PC-9 (cell line): ENCODE measurements at regions not wholly inside any gene's neighbourhood (a gene's known extent, or its start where the extent isn't known, plus 50 kb on each side); places are given as distances from the start of the nearest gene placed in this dataset.
"Not testable (repeated sequence)": the region's sequence is repeated elsewhere in the genome, so short reads cannot be mapped to it uniquely, and the experiment has no call there.

ENCODE experiments used
- BruUV-seq: library from RNA; stranded (reverse); fragments of 400-500 nt; replicated peaks from 2 replicates; lab custom pipeline; 2021; lab: Mats Ljungman, UMichigan
- CTCF ChIA-PET: fragments of 300-600 bp; sonication (Branson Sonifier 250); formaldehyde crosslinking; loops from one replicate; lab custom pipeline; 2022; ENCODE audit warnings: antibody characterized with exemption; lab: Charles Lee
- POLR2A ChIA-PET: fragments of 300-600 bp; sonication (Branson Sonifier 250); formaldehyde crosslinking; loops from one replicate; lab custom pipeline; 2022; ENCODE audit warnings: antibody characterized with exemption; ENCODE audit not compliant: unreplicated experiment; lab: Charles Lee
- DNase-seq, 2 experiments: peaks; one replicate each; pipeline versions ENCODE4 v3.0.0 to v3.0.0-alpha.2; 2015 to 2022; ENCODE audit warnings: mixed read lengths in 1 of 2
- H2AFZ ChIP-seq: fragments of 200-600 bp; sonication (generic); 2 replicates; pipeline ENCODE4 v1.8.1; 2017; ENCODE audit warnings: antibody characterized with exemption
- H3F3A ChIP-seq: fragments of 200-600 bp; sonication (generic); 2 replicates; pipeline ENCODE4 v1.8.1; 2017; ENCODE audit warnings: antibody characterized with exemption, mild to moderate bottlenecking, low read depth; ENCODE audit not compliant: insufficient read depth
- H3K27ac ChIP-seq: fragments of 200-600 bp; sonication (generic); 2 replicates; pipeline ENCODE4 v1.6.1; 2016; ENCODE audit warnings: mixed run types
- H3K27me3 ChIP-seq: fragments of 200-600 bp; sonication (generic); 2 replicates; pipeline ENCODE4 v1.6.1; 2016; ENCODE audit warnings: low read depth, mixed run types; ENCODE audit not compliant: insufficient read depth
- H3K36me3 ChIP-seq: fragments of 200-600 bp; sonication (generic); 2 replicates; pipeline ENCODE4 v1.6.1; 2016; ENCODE audit warnings: low read depth, mixed run types
- H3K4me1 ChIP-seq: fragments of 200-600 bp; sonication (generic); replicated peaks from 2 replicates; pipeline ENCODE4 v1.6.1; 2016; ENCODE audit warnings: mixed run types; ENCODE audit not compliant: insufficient read depth
- H3K4me2 ChIP-seq: fragments of 200-600 bp; sonication (generic); 2 replicates; pipeline ENCODE4 v1.6.1; 2017; ENCODE audit warnings: mixed run types
- H3K4me3 ChIP-seq: fragments of 200-600 bp; sonication (generic); 2 replicates; pipeline ENCODE4 v1.6.1; 2016; ENCODE audit warnings: mixed run types
- H3K79me2 ChIP-seq: fragments of 200-600 bp; sonication (generic); 2 replicates; pipeline ENCODE4 v1.6.1; 2017; ENCODE audit warnings: low read depth, mixed run types
- H3K9me2 ChIP-seq: fragments of 200-600 bp; sonication (generic); 2 replicates; pipeline ENCODE4 v1.8.1; 2017; ENCODE audit warnings: mild to moderate bottlenecking; ENCODE audit not compliant: insufficient read depth
- H3K9me3 ChIP-seq: fragments of 200-600 bp; sonication (generic); 2 replicates; pipeline ENCODE4 v1.8.1; 2016; ENCODE audit warnings: low read depth; ENCODE audit not compliant: insufficient read depth
- H4K20me1 ChIP-seq: fragments of 200-600 bp; sonication (generic); 2 replicates; pipeline ENCODE4 v1.8.1; 2017; ENCODE audit not compliant: insufficient read depth
- EZH2 ChIP-seq: fragments of 200-600 bp; sonication (generic); IDR thresholded peaks from 2 replicates; pipeline ENCODE4 v1.8.0; 2017; ENCODE audit warnings: antibody characterized with exemption, low read depth
- intact Hi-C: fragments of 100-400 bp; cut with micrococcal nuclease; formaldehyde crosslinking; loops from one replicate; pipeline ENCODE4 v1.10.0; 2022; ENCODE audit not compliant: unreplicated experiment
- TF ChIP-seq, protein P1 (sequence below): fragments of 200-600 bp; sonication (generic); conservative IDR thresholded peaks from 2 replicates; pipeline ENCODE4 v1.6.1; 2017; ENCODE audit warnings: mixed run types, antibody characterized with exemption, mild to moderate bottlenecking, moderate library complexity

- intact Hi-C loops, result loop anchor here (5.0 kb wide), 1 partner anchor 588 kb away; no protein-coding TSS in a partner anchor
- DNase-seq, result no peak
- no peaks in the 10 kb centered on the region; the same call in none of the 2 replicates for H3K27me3 ChIP-seq
- H3K27ac ChIP-seq, result no peak overlapping the region
- no peaks in the 10 kb centered on the region for H3K9me2 ChIP-seq
- H3K4me3 ChIP-seq, result no peak overlapping the region
- no peak overlapping the region for H3K4me2 ChIP-seq
- BruUV-seq, result no TSS peak
- H3F3A ChIP-seq, result no peaks in the 10 kb centered on the region
- no peaks in the 10 kb centered on the region for H4K20me1 ChIP-seq
- H3K36me3 ChIP-seq, result no peaks in the 10 kb centered on the region
- POLR2A ChIA-PET, result no interaction called here
- H3K9me3 ChIP-seq, result no peaks in the 10 kb centered on the region
- H2AFZ ChIP-seq, result no peak overlapping the region
- no peaks in the 10 kb centered on the region for H3K4me1 ChIP-seq
- TF ChIP-seq, protein P1, sequence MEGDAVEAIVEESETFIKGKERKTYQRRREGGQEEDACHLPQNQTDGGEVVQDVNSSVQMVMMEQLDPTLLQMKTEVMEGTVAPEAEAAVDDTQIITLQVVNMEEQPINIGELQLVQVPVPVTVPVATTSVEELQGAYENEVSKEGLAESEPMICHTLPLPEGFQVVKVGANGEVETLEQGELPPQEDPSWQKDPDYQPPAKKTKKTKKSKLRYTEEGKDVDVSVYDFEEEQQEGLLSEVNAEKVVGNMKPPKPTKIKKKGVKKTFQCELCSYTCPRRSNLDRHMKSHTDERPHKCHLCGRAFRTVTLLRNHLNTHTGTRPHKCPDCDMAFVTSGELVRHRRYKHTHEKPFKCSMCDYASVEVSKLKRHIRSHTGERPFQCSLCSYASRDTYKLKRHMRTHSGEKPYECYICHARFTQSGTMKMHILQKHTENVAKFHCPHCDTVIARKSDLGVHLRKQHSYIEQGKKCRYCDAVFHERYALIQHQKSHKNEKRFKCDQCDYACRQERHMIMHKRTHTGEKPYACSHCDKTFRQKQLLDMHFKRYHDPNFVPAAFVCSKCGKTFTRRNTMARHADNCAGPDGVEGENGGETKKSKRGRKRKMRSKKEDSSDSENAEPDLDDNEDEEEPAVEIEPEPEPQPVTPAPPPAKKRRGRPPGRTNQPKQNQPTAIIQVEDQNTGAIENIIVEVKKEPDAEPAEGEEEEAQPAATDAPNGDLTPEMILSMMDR, result no peak
- TF ChIP-seq EZH2, result no peak
- CTCF ChIA-PET, result no interaction called here
- no peaks in the 10 kb centered on the region for H3K79me2 ChIP-seq
Measured at GRCh38 chr3:137694836-137695235, 69.3 kb upstream of the SOX14 start.

- H3K27ac ChIP-seq, result no peak overlapping the region
- H3K36me3 ChIP-seq, result no peaks in the 10 kb centered on the region
- no peaks in the 10 kb centered on the region for H3K4me1 ChIP-seq
- TF ChIP-seq, protein P1, result no peak
- no peak for TF ChIP-seq EZH2
- no peak overlapping the region for H2AFZ ChIP-seq
- no TSS peak for BruUV-seq
- no peaks in the 10 kb centered on the region for H3K9me2 ChIP-seq
- no peaks in the 10 kb centered on the region for H3F3A ChIP-seq
- ChIA-PET CTCF (no interaction called here), POLR2A (no interaction called here)
- no peaks in the 10 kb centered on the region for H3K9me3 ChIP-seq
- DNase-seq, result no peak
- H3K79me2 ChIP-seq, result no peaks in the 10 kb centered on the region
- H3K4me3 ChIP-seq, result no peak overlapping the region
- H4K20me1 ChIP-seq, result no peaks in the 10 kb centered on the region
- H3K27me3 ChIP-seq, result no peaks in the 10 kb centered on the region; the same call in none of the 2 replicates
- H3K4me2 ChIP-seq, result no peak overlapping the region
- intact Hi-C loops, result no loop called here
Measured at GRCh38 chr3:137695351-137695750, 68.8 kb upstream of the SOX14 start.

GRCh38 chr3:137709011-137709601, 55.0 kb upstream of the SOX14 start:
- no peak for DNase-seq
- intact Hi-C loops, result no loop called here
- no peak overlapping the region for H3K27ac ChIP-seq
- H3K79me2 ChIP-seq, result no peaks in the 10 kb centered on the region
- H3K4me1 ChIP-seq, result no peaks in the 10 kb centered on the region
- no peaks in the 10 kb centered on the region for H3K9me2 ChIP-seq
- no peak overlapping the region for H3K4me3 ChIP-seq
- H4K20me1 ChIP-seq, result no peaks in the 10 kb centered on the region; the same call in 1 of the 2 replicates
- peaks cover under 1% of the 10 kb centered on the region; the same call in 1 of the 2 replicates for H3K27me3 ChIP-seq
- ChIA-PET CTCF (no interaction called here), POLR2A (no interaction called here)
- no peak overlapping the region for H3K4me2 ChIP-seq
- H2AFZ ChIP-seq, result no peak overlapping the region
- no peaks in the 10 kb centered on the region for H3F3A ChIP-seq
- TF ChIP-seq, protein P1, result peak; percentile 63
- TF ChIP-seq EZH2, result no peak
- BruUV-seq, result no TSS peak
- H3K9me3 ChIP-seq, result no peaks in the 10 kb centered on the region
- H3K36me3 ChIP-seq, result no peaks in the 10 kb centered on the region

DNA sequence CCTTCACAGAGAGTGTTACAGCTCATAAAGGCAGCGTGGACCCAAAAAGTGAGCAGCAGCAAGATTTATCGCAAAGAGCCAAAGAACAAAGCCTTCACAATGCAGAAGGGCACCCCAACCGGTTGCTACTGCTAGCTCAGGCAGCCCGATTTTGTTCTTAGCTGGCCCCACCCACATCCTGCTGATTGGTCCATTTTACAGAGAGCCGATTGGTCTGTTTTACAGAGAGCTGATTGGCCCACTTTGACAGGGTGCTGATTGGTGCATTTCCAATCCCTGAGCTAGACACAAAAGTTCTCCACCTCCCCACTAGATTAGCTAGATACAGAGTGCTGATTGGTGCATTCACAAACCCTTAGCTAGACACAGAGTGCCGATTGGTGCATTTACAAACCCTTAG, 50.1 kb upstream of the SOX14 start:
- intact Hi-C loops, DNase-seq: not testable (repeated sequence)

More for the DNA sequence above, 50.1 kb upstream of the SOX14 start:
- CTCF ChIA-PET, H4K20me1 ChIP-seq, H3K79me2 ChIP-seq, POLR2A ChIA-PET, H3K4me2 ChIP-seq, H3K9me2 ChIP-seq, H3K36me3 ChIP-seq, H3F3A ChIP-seq, H3K4me1 ChIP-seq, H3K27me3 ChIP-seq, H3K9me3 ChIP-seq, H3K4me3 ChIP-seq, H2AFZ ChIP-seq, H3K27ac ChIP-seq, BruUV-seq: not testable (repeated sequence)
